ENCODE measurements at regions not wholly inside any gene's neighbourhood (a gene's known extent, or its start where the extent isn't known, plus 50 kb on each side); places are given as distances from the start of the nearest gene placed in this dataset.

- H3K27ac ChIP-seq (ENCODE audit: low read depth), result no peak overlapping the region
- no peaks in the 10 kb centered on the region for H3K4me1 ChIP-seq (ENCODE audit: insufficient read depth)
- no peak overlapping the region for H3K4me3 ChIP-seq (ENCODE audit: low read depth, low read length)
- no peak for DNase-seq (ENCODE audit: extremely low spot score)
- WGBS, result 78% methylated on average over 4 of the region's 4 CpGs
- H3K36me3 ChIP-seq (ENCODE audit: insufficient read depth), result no peaks in the 10 kb centered on the region
Observed at GRCh38 chr2:107018366-107018765, 132.4 kb upstream of the ST6GAL2 start.

GRCh38 chr2:107020392-107020791 lies 134.4 kb upstream of the ST6GAL2 start:
- DNase-seq (ENCODE audit: extremely low spot score), result no peak
- Histone ChIP-seq H3K27ac (ENCODE audit: low read depth) (no peak overlapping the region), H3K4me3 (ENCODE audit: low read depth, low read length) (no peak overlapping the region), H3K36me3 (ENCODE audit: insufficient read depth) (no peaks in the 10 kb centered on the region), H3K4me1 (ENCODE audit: insufficient read depth) (no peaks in the 10 kb centered on the region)
- 89% methylated on average over 6 of the region's 6 CpGs for WGBS

- no peaks in the 10 kb centered on the region for H3K36me3 ChIP-seq (ENCODE audit: insufficient read depth)
- no peak overlapping the region for H3K27ac ChIP-seq (ENCODE audit: low read depth)
- DNase-seq (ENCODE audit: extremely low spot score), result no peak
- 98% methylated on average over 2 of the region's 2 CpGs for WGBS
- H3K4me1 ChIP-seq (ENCODE audit: insufficient read depth), result no peaks in the 10 kb centered on the region
- H3K4me3 ChIP-seq (ENCODE audit: low read depth, low read length), result no peak overlapping the region
Observed at GRCh38 chr2:107024269-107024668, 138.3 kb upstream of the ST6GAL2 start.

GRCh38 chr2:107025291-107025857 lies 139.4 kb upstream of the ST6GAL2 start:
- H3K4me1 ChIP-seq (ENCODE audit: insufficient read depth), result no peaks in the 10 kb centered on the region
- DNase-seq (ENCODE audit: extremely low spot score), result no peak
- H3K36me3 ChIP-seq (ENCODE audit: insufficient read depth), result no peaks in the 10 kb centered on the region
- H3K4me3 ChIP-seq (ENCODE audit: low read depth, low read length), result no peak overlapping the region
- 86% methylated on average over 6 of the region's 6 CpGs for WGBS
- no peak overlapping the region for H3K27ac ChIP-seq (ENCODE audit: low read depth)

GRCh38 chr2:107025869-107026380 lies 140.0 kb upstream of the ST6GAL2 start:
- no peak overlapping the region for H3K4me3 ChIP-seq (ENCODE audit: low read depth, low read length)
- whole genome bisulfite sequencing, result 58% methylated on average over 8 of the region's 8 CpGs
- no peak overlapping the region for H3K27ac ChIP-seq (ENCODE audit: low read depth)
- DNase-seq (ENCODE audit: extremely low spot score), result no peak
- H3K4me1 ChIP-seq (ENCODE audit: insufficient read depth), result no peaks in the 10 kb centered on the region
- no peaks in the 10 kb centered on the region for H3K36me3 ChIP-seq (ENCODE audit: insufficient read depth)

GRCh38 chr2:107027205-107027604 lies 141.2 kb upstream of the ST6GAL2 start:
- WGBS, result 78% methylated on average over 1 of the region's 1 CpG
- DNase-seq (ENCODE audit: extremely low spot score), result no peak
- no peak overlapping the region for H3K27ac ChIP-seq (ENCODE audit: low read depth)
- no peaks in the 10 kb centered on the region for H3K4me1 ChIP-seq (ENCODE audit: insufficient read depth)
- no peaks in the 10 kb centered on the region for H3K36me3 ChIP-seq (ENCODE audit: insufficient read depth)
- no peak overlapping the region for H3K4me3 ChIP-seq (ENCODE audit: low read depth, low read length)

GRCh38 chr2:107027810-107028209 lies 141.8 kb upstream of the ST6GAL2 start:
- H3K4me3 ChIP-seq (ENCODE audit: low read depth, low read length), result no peak overlapping the region
- H3K27ac ChIP-seq (ENCODE audit: low read depth), result no peak overlapping the region
- no peaks in the 10 kb centered on the region for H3K36me3 ChIP-seq (ENCODE audit: insufficient read depth)
- DNase-seq (ENCODE audit: extremely low spot score), result no peak
- no peaks in the 10 kb centered on the region for H3K4me1 ChIP-seq (ENCODE audit: insufficient read depth)

- 49% methylated on average over 1 of the region's 1 CpG for WGBS
- Histone ChIP-seq H3K27ac (ENCODE audit: low read depth) (no peak overlapping the region), H3K4me1 (ENCODE audit: insufficient read depth) (no peaks in the 10 kb centered on the region), H3K4me3 (ENCODE audit: low read depth, low read length) (no peak overlapping the region), H3K36me3 (ENCODE audit: insufficient read depth) (no peaks in the 10 kb centered on the region)
- no peak for DNase-seq (ENCODE audit: extremely low spot score)
Observed at GRCh38 chr2:107028661-107029060, 142.7 kb upstream of the ST6GAL2 start.

GRCh38 chr2:107036293-107036692 lies 150.3 kb upstream of the ST6GAL2 start:
- Histone ChIP-seq H3K4me3 (ENCODE audit: low read depth, low read length) (no peak overlapping the region), H3K36me3 (ENCODE audit: insufficient read depth) (no peaks in the 10 kb centered on the region), H3K4me1 (ENCODE audit: insufficient read depth) (no peaks in the 10 kb centered on the region), H3K27ac (ENCODE audit: low read depth) (no peak overlapping the region)
- 59% methylated on average over 5 of the region's 5 CpGs for WGBS
- no peak for DNase-seq (ENCODE audit: extremely low spot score)

- Histone ChIP-seq H3K36me3 (ENCODE audit: insufficient read depth) (no peaks in the 10 kb centered on the region), H3K4me1 (ENCODE audit: insufficient read depth) (no peaks in the 10 kb centered on the region), H3K4me3 (ENCODE audit: low read depth, low read length) (no peak overlapping the region), H3K27ac (ENCODE audit: low read depth) (no peak overlapping the region)
- 53% methylated on average over 4 of the region's 4 CpGs for WGBS
- DNase-seq (ENCODE audit: extremely low spot score), result no peak
Observed at GRCh38 chr2:107062173-107062572, 176.2 kb upstream of the ST6GAL2 start.

GRCh38 chr2:107062599-107063220 lies 176.7 kb upstream of the ST6GAL2 start:
- Histone ChIP-seq H3K4me3 (ENCODE audit: low read depth, low read length) (no peak overlapping the region), H3K36me3 (ENCODE audit: insufficient read depth) (no peaks in the 10 kb centered on the region), H3K27ac (ENCODE audit: low read depth) (no peak overlapping the region), H3K4me1 (ENCODE audit: insufficient read depth) (no peaks in the 10 kb centered on the region)
- 72% methylated on average over 5 of the region's 5 CpGs for WGBS
- no peak for DNase-seq (ENCODE audit: extremely low spot score)

GRCh38 chr2:107063228-107063627 lies 177.3 kb upstream of the ST6GAL2 start:
- no peak for DNase-seq (ENCODE audit: extremely low spot score)
- Histone ChIP-seq H3K4me3 (ENCODE audit: low read depth, low read length) (no peak overlapping the region), H3K4me1 (ENCODE audit: insufficient read depth) (no peaks in the 10 kb centered on the region), H3K27ac (ENCODE audit: low read depth) (no peak overlapping the region), H3K36me3 (ENCODE audit: insufficient read depth) (no peaks in the 10 kb centered on the region)
- WGBS, result 70% methylated on average over 3 of the region's 3 CpGs

GRCh38 chr2:107064750-107065149 lies 178.8 kb upstream of the ST6GAL2 start:
- WGBS, result 83% methylated on average over 6 of the region's 6 CpGs
- Histone ChIP-seq H3K4me3 (ENCODE audit: low read depth, low read length) (no peak overlapping the region), H3K36me3 (ENCODE audit: insufficient read depth) (no peaks in the 10 kb centered on the region), H3K4me1 (ENCODE audit: insufficient read depth) (no peaks in the 10 kb centered on the region), H3K27ac (ENCODE audit: low read depth) (no peak overlapping the region)
- no peak for DNase-seq (ENCODE audit: extremely low spot score)

GRCh38 chr2:107068069-107068916 lies 182.3 kb upstream of the ST6GAL2 start:
- Histone ChIP-seq H3K4me1 (ENCODE audit: insufficient read depth) (no peaks in the 10 kb centered on the region), H3K27ac (ENCODE audit: low read depth) (no peak overlapping the region), H3K36me3 (ENCODE audit: insufficient read depth) (no peaks in the 10 kb centered on the region), H3K4me3 (ENCODE audit: low read depth, low read length) (no peak overlapping the region)
- peak; percentile 46 for DNase-seq (ENCODE audit: extremely low spot score)
- 75% methylated on average over 11 of the region's 11 CpGs for WGBS

All from urinary bladder (tissue), 3 donors.